Activated CD4-positive, alpha-beta T cell treated with anti-CD3 and anti-CD28 coated beads, Interleukin-10, Interleukin-2, amounts not matched to agents 100 ng/mL and 50 ng/mL, durations not matched to agents 16 hours and 8 hours (primary cell): ENCODE measurements at regions not wholly inside any gene's neighbourhood (a gene's known extent, or its start where the extent isn't known, plus 50 kb on each side); places are given as distances from the start of the nearest gene placed in this dataset.

Experiments
- DNase-seq: peaks from one replicate; pipeline ENCODE4 v3.0.0-alpha.2; 2020

DNA sequence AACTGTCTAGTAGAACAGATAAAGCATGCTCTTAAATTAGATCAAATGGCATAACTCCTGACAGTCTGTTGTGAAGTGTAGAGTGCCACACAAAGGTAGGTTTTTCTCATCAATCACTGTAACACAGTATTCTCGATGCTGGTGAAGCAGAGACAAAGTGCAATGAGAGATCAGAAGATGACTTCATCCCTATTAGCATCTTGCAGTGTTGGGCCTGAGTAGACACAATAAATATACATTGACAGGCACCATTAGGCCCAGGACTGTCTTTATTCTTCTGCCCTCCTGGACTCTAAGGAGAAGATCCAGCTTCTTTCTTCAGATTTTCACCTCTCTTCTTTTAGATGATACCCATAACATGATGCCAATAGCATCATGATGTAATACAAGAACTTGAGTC lies 478.0 kb upstream of the TENM4 start:
- no peak for DNase-seq

DNA sequence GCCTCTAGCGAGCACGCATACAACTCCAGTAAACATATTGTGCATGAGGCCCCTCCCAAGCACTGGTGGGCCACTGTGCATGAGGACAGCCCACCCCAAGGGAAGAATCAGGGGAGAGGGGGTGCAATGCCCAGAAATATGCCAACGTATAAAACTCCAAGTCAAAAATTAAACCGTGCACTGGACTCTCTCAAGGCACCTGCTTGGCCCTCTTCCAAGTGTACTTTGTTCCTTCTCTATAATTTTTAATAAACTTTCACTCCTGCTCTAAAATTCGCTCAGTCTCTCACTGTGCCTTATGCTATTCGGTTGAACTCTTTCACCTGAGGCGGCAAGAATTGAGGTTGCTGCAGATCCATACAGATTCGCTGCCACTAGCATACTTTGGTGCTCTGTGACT lies 465.3 kb upstream of the TENM4 start:
- DNase-seq: no peak

DNA sequence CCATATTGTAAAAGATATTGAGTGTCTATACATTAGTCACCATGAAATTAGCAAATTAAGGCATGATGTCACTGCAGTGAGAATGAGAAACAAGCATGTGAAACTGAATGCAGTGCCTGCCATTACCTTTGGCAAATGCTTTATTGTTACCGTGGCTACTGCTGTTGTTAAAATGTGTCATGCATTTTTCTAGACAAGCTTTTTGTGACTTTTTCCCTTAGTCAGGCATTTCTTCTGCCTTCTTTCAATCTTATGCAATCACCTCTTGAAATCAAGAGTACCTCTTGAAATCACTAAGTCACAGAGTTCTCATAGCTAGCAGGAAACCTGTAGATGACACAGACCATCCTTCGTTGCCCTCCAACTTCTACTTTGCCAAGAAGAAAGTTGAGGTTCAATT lies 461.7 kb upstream of the TENM4 start:
- peak; percentile 2 for DNase-seq

DNA sequence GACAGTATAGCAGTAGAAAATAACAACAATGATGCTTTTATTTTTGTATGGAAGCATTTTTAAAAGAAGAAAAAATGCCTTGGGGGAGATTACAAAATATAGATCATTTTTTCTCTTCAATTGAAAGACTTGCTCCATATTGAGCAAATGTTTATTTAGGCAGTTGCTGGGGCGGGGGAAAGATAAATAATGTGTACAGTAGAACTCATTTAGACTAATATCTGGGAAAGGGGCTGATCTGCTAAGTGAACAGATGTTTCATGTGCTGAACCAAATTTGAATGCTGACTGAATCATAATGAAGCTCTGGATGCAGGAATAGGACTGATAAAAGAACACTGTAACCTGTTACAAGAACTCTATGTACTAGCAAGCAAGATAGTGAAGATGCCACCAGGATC lies 457.1 kb upstream of the TENM4 start:
- DNase-seq: no peak

DNA sequence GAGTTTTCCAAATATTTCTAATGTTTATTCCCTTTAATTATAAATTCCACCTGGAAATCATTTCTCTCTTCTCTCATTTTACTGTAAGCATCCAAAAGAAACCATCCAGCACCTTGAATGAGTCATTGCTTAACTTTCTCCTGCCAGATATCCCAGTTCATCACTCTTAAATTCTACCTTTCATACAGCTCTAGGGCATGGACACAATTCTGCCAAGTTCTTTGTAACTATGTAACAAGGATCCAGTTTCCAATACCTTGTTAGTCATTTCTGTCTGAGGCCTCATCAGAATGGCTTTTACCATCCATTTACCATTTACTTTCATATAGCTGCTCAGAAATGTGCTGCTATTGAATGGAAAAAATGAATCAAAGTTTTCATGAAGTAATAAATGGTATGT lies 455.4 kb upstream of the TENM4 start:
- no peak for DNase-seq

DNA sequence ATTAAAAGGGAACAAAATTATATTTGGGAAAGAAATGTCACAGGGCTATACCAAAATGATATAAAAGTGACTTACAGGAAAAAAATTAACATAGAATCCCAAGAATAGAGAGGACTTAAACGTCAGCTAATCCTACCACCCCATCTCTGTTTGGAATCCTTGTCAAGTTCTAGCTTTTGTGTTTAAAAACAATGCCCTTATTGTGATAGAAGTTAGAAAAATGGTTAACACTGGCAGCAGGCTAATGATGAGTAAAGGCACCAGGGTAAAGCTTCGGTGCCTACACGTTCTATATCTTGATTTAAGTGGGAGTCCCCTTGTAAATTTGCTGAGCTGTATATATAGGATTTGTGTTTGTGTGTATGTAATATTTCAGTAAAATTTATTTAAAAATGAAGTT lies 453.3 kb upstream of the TENM4 start:
- no peak for DNase-seq

DNA sequence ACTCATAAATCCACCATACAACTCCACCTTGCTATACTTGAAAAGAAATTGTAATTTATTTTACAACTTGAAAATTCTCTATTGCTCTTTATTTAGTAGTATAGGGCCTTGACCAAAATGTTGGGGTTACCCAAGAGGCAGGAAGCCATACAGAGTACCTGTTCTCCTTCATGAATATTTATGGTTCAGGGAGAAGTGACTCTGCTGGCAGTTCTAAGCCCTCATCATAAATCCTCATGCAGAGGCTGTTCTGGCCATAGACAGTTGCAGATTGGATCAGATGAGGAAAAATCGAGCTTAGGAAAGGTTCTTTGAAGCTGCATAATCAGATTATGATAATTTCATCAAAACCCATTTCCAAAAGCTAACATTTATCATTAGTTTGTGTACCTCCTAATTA lies 449.4 kb upstream of the TENM4 start:
- DNase-seq: no peak

DNA sequence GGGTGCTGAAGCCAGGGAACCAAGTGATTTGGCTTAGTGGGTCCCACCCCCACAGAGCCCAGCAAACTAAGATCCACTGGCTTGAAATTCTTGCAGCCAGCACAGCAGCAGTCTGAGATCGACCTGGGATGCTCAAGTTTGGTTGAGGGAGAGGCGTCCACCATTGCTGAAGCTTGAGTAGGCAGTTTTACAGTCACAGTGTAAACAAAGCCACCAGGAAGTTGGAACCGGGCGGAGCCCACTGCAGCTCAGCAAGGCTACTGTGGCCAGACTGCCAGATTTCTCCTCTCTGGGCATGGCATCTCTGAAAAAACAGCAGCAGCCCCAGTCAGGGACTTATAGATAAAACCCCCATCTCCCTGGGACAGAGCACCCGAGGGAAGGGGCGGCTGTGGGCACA lies 424.1 kb upstream of the TENM4 start:
- no peak for DNase-seq

DNA sequence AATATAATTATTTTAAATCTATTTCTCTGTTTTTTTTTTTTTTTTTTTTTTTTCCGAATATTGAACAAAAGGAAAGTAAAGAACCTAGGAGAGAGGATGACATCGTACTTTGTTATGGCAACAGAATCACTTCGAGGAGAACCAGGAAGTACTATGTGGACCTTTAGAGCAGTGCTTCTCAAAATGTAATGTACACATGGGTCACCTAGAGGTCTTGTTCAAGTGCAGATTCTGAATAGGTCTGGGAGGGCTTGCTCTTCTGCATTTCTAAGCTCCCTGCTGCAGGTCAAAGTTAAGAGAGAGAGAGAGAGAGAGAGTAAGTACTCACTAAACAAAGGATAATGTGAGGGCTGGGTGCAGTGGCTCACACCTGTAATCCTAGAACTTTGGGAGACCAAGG lies 419.5 kb upstream of the TENM4 start:
- no peak for DNase-seq

DNA sequence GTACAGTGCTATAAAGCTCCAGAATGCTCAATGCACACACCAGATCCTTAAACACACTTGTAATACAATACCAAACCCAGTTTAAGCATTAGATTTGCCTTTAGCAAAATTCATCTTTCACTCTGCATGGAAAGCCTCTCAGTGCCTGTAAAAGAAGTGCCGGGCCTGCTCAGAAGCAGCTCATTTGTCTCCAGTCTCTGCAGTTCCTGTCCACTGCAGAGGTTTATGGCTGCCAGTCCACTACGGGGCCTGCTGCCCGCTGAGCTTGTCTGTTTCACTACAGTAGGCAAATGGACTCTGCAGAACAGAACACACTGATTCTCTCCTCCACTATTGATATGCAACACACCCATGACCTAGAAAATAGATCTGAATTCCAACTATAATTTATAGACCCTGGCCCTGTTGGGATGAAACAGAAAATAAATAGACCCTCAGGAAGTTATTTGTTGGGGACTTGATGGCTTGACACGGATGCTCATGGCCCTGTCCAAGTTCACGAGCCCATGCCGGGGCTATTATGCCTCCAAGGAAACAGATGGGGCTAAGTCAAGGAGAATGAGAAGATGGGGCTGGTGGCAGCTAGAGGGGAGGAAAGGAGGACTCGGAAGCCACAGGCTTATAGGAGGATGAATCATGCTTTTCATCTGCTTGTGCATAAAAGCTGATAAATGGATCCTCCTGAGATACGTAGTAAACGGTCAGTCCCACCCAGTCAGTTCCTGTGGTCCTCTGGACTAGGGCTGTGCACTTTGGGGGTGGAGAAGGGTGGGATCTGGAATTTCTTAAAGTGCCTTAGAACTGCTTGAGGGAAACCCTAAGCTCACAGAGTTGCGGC lies 416.8 kb upstream of the TENM4 start:
- no peak for DNase-seq

DNA sequence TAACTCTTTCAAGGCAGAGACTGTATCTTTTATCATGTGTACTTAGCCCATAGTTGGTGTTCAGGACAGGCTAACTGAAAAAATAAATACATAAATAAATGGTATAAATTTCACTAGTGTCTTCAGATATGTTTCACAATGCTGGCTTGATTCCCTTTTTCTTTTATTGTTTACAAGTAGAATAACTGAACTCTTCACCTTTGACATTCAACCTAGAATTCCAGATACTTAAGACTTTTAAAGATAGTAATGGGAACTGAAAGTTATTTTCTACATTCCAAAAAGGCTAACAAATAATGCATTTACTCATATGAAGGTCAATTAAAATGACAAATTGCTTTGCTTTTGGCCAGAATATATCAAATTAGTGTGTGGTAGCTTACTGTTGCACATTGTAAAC lies 411.3 kb upstream of the TENM4 start:
- no peak for DNase-seq

DNA sequence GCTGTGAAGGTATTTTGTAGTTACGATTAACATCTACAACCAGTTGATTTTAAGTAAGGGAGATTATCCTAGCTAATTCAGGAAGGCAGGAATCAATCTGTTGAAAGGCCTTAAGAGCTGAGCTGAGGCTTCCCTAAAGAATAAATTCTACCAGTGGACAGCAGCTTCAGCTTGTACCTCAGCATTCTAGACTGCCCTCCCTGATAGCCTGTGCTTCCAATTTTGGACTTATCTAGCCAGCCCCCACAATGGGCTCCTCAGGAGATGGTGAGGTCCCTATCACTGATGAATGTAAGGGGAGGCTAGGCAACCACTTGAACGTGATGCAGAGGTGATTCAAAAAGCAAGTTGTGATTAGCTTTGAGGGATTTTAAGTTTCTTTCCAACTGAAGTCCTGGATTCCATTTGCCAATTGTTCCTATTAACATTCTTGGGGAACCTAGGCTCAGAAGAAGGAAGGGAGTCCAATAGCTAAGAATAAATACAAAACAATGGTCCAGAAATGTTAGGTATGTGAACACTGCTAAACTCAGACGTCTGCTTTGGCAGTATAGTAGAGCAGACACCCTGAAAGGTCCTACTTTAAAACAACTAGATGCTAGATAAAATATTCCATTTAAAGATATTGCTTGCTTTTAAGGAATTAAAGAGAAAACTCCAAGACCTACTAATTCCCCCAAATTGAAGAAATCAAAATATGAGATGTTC lies 404.3 kb upstream of the TENM4 start:
- no peak for DNase-seq

DNA sequence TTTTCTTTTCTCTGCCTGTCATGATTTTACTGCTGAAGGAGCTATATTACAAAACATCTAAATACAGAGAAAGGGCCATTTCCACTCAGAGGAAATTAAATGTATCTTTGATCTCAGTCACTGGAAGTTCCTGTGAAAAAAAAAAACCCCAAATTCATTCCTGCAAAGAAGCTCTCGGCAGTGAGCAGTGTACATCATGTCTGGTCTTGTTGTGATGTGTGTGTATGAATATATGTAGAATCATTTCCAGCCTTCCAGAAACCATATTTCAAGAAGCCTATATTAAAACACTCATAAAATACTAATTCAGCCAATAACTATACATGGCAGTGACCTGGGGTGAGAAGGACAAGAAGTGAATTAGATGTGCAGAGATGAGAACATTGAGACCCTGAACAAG lies 393.2 kb upstream of the TENM4 start:
- no peak for DNase-seq

DNA sequence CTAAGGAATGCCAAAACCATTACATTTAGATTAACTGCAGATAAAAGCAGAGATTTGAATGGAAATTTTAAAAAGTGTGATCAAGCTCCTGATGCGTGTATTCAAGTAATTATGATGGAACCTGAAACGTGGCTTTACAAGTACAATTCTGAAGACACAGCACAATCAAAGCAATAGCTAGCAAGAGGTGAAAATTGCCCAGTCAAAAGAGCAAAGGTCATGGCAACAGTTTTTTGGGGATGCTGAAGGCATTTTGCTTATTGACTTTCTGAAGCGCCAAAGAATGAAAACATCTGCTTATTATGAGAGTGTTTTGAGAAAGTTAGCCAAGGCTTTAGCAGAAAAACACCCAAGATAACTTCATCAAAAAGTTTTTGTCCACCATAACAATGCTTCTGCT lies 389.6 kb upstream of the TENM4 start:
- DNase-seq: no peak

DNA sequence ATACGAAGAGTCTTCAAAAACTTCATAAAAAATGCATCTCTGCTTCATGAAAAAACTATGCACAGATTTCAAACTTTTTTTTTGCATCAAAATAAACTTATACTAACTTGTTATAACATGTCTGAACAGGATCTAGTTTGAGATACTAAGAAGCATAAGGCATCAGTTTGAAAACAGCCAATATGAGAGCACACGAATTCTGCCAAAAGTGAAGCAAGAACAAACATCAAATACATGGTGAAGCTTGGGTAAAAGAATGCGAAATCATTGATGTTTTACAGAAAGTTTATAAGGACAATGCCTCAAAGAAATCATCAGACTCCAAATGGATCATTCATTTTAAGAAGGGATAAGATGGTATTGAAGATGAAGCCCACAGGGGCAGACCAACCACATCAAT lies 389.1 kb upstream of the TENM4 start:
- DNase-seq: no peak

DNA sequence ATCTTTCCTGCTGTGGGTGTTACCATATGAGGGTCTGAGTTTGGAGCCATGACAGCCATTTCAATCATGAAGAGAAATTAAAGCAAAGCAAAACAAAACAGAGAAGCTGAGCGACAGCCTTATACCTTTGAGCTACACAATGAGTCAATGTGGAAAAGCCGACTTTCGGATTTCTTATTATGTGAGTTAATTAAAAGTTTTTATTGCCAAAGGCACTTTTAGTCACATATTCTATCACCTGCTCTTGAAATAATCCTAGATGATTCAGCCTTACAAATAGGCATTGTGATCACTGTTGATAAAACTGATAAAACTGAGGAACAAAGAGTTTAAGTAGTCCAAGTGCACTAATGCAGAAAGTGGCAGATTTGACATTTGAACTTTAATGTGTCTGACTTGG lies 381.9 kb upstream of the TENM4 start:
- no peak for DNase-seq

DNA sequence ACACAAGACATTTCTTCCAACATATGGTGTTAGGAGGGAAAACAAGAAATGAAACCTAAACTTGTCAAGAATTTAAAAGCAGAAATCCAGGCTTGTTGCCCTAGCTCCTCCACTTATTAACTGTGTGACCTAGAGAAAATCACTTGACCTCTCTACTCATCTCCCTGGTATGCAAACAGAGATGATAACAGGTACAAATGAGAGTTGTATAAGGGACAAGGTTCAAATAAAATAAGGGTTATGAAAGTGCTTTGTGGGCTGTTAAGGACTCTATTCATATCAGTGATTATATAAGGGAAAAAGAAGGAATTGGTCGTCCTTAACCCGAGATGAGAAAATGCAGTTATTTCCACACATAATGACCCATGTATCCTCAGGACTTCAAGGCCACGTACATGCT lies 372.7 kb upstream of the TENM4 start:
- DNase-seq: no peak

DNA sequence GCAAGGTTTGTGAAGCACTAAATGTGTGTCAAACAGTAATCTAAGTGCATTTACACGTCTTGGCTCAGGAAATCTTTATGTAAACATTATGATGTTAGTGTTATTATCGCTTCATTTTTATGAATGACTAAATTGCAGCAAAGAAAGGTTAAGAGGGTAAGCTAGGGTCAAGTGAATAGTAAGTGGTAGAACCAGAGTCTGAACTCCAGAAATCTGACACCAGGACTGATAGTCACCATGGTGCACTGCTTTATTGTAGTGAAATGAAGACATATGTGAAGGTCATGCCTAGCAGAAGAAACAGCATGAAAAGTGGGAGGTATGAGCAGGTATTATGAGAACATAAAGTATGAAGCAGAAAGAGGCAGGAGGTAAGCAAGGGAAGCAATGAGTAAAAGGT lies 368.7 kb upstream of the TENM4 start:
- DNase-seq: no peak

DNA sequence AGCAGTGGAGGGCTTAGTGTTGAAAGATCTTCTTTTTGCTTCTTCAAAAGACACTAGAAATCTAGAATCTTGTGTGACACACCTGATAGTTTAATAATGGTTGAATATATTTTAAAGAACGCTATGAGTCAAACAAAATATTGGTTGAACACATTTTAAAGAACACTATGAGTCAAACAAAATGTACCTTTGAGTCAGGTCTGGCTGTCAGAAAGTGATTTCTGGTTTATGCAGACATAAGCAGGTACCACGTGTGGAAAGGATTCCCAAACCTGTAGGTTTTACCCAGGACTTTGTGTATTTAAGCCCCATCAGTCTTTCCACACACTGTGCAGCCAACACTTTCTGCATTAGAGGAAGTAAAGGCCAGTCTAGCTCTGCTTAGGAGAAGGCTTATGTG lies 366.7 kb upstream of the TENM4 start:
- DNase-seq: no peak

DNA sequence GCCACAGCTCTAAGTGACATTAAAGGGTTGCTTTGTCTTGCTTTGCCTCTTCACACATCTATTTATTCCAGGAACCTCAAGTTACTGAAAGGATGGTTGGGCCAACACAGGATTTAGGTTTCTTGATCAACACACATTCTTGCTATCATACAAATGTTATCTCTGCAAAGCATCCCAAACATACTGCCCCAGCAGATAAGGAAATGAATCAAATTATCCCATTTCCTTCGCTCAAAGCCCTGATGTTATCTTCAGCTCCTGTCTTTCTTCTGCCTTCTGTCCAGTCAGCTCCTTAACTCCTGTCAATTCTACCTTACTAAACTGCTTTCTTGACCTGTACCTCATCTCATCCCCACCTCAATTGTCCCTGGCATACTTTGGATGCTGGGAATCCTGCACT lies 355.9 kb upstream of the TENM4 start:
- DNase-seq: no peak

DNA sequence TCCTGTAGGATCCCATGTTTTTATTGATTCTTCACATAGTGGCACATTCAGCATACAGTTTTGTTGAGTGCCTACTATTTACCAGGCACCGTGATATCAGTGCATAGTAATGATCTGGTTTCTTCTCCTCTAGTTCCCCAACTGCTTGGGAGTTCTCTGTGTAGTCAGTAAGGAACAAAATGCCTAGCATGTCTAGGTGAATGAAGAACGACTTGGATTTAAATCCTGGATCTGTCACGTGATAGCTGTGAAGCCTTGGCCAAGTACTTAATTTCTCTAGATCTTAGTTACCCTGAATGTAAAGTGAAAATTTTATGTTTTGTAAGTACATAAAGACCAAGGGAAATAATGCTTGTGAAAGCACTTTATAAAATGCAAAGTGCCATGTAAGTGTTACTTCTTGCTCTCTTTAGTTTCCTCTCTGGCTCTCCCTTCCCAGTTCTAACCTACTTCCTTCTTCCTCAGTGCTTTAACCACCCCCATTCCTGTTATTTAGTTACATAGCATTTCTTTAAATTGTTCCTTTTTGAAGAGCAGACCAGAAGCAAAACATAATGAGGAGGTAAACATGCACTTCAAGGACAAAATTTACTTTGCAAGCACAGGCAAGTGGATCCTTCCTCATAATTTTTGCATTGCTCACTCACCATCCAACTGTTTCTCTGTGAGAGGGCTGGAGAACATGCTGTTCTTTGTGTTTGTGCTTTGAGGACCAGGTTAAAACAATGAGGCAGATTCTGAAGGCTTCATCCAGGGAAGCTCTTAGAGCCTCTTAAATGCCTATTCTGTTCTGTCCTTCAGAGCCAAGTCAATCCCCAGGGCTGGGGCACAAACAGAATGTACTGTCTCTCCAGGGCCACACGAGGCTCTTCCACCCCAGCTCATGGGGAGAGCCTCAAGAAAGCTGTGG lies 353.9 kb upstream of the TENM4 start:
- DNase-seq: no peak

DNA sequence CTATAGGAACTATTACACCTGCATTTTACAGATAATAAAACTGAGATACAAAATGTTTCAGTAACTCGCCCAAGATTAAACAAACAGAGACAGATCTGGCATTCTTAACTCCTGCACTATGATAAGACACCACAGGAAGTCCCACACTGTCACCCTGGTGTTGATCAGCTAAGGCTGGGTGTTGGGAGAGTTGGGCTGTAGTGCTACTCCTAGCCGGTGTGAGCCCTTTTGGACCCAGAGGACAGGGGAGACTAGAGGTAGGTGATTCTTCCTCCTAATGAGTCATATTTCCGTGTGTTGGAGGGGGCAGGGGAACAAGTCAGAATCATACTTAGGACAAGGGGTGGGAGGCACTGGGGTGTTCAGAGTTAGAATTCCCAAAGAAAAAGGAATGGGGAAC lies 353.2 kb upstream of the TENM4 start:
- DNase-seq: no peak

DNA sequence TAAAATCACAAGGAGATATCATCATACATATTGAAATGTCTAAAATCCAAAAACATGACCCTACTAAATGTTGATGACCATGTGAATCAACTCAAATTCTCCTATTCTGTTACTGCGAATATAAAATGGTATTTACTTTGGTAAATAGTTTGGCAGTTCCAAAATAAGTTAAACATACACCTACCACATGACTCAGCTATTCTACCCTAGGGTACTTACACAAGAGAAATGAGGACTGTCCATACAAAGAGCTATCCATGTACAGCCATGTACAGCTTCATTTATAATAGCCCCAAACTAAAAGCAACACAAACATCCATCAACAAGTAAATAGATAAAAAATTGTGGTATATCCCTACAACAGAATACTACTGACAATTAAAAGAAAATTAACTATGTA lies 346.1 kb upstream of the TENM4 start:
- DNase-seq: no peak

DNA sequence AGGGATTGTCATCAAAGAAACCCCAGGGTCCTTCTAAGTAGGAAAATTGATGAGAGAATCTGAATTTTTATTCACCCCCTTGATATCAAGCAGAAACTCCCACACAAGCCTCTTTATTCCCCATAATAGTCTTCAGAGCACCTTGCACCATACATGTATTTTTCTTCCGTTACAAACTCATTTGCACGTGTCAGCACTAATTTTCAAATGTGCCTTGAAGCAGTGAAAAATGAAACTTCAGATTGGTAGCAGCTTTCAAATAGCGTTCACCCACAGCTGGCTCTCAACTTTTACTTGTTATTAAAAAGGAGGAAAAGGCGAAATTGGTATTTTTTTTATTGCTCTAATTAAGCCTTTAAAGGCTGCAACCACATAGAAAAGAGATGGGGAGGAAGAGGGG lies 343.0 kb upstream of the TENM4 start:
- no peak for DNase-seq
